ENCODE measurements at regions not wholly inside any gene's neighbourhood (a gene's known extent, or its start where the extent isn't known, plus 50 kb on each side); places are given as distances from the start of the nearest gene placed in this dataset.
A peak's percentile ranks its signal among the peaks of the same experiment; 100 is the strongest.

- no peak for ATAC-seq (ENCODE audit: insufficient read depth, low FRiP score)
- H3K9ac ChIP-seq (ENCODE audit: insufficient read depth in 1 of 2, low read length in 2 of 2), result no peak overlapping the region
- no peaks in the 10 kb centered on the region for H3K36me3 ChIP-seq (ENCODE audit: control insufficient read depth in 4 of 4, insufficient read depth in 4 of 4, low read length in 4 of 4)
- H3K27me3 ChIP-seq (ENCODE audit: control insufficient read depth in 3 of 3, insufficient read depth in 3 of 3, low read length in 2 of 3), result no peaks in the 10 kb centered on the region
- H3K4me3 ChIP-seq, result no peak overlapping the region
- no peak for TF ChIP-seq CTCF (IDR thresholded peaks at IDR 0.05; ENCODE audit: control extremely low read depth, extremely low read depth)
- no peak overlapping the region for H3K27ac ChIP-seq (ENCODE audit: low read depth in 1 of 2, low read length in 1 of 2)
- no peaks in the 10 kb centered on the region for H3K9me3 ChIP-seq (ENCODE audit: control insufficient read depth in 4 of 4, insufficient read depth in 3 of 4, low read length in 3 of 4)
- WGBS, 2 donors, result 49 to 56% methylated on average over 5 of the region's 5 CpGs
- DNase-seq, result peak in 1 of 3 donors; percentile 2
- H3K4me1 ChIP-seq (ENCODE audit: control insufficient read depth in 5 of 5, insufficient read depth in 5 of 5, low read length in 5 of 5), result peaks cover 0 to 3% (median 0%) of the 10 kb centered on the region in 5 donors
Observed at GRCh38 chr4:83830138-83830888, 294.4 kb downstream of the GPAT3 start.

- Histone ChIP-seq H3K9me3 (ENCODE audit: control insufficient read depth in 4 of 4, insufficient read depth in 3 of 4, low read length in 3 of 4) (no peaks in the 10 kb centered on the region), H3K4me3 (no peak overlapping the region), H3K27ac (ENCODE audit: low read depth in 1 of 2, low read length in 1 of 2) (no peak overlapping the region), H3K4me1 (ENCODE audit: control insufficient read depth in 5 of 5, insufficient read depth in 5 of 5, low read length in 5 of 5) (peaks cover 0 to 3% (median 0%) of the 10 kb centered on the region in 5 donors), H3K9ac (ENCODE audit: insufficient read depth in 1 of 2, low read length in 2 of 2) (no peak overlapping the region), H3K36me3 (ENCODE audit: control insufficient read depth in 4 of 4, insufficient read depth in 4 of 4, low read length in 4 of 4) (no peaks in the 10 kb centered on the region), H3K27me3 (ENCODE audit: control insufficient read depth in 3 of 3, insufficient read depth in 3 of 3, low read length in 2 of 3) (no peaks in the 10 kb centered on the region)
- DNase-seq, result no peak
- no peak for ATAC-seq (ENCODE audit: insufficient read depth, low FRiP score)
- 62 to 71% methylated on average over 2 of the region's 2 CpGs for WGBS, 2 donors
- TF ChIP-seq CTCF (IDR thresholded peaks at IDR 0.05; ENCODE audit: control extremely low read depth, extremely low read depth), result no peak
Observed at GRCh38 chr4:83828601-83829000, 292.7 kb downstream of the GPAT3 start.

- no peak for DNase-seq
- no peaks in the 10 kb centered on the region for H3K27me3 ChIP-seq (ENCODE audit: control insufficient read depth in 3 of 3, insufficient read depth in 3 of 3, low read length in 2 of 3)
- H3K4me1 ChIP-seq (ENCODE audit: control insufficient read depth in 5 of 5, insufficient read depth in 5 of 5, low read length in 5 of 5), result no peaks in the 10 kb centered on the region
- peaks cover 0 to 3% (median 0%) of the 10 kb centered on the region in 4 donors for H3K9me3 ChIP-seq (ENCODE audit: control insufficient read depth in 4 of 4, insufficient read depth in 3 of 4, low read length in 3 of 4)
- H3K4me3 ChIP-seq, result no peak overlapping the region
- no peak overlapping the region for H3K9ac ChIP-seq (ENCODE audit: insufficient read depth in 1 of 2, low read length in 2 of 2)
- no peak for TF ChIP-seq CTCF (IDR thresholded peaks at IDR 0.05; ENCODE audit: control extremely low read depth, extremely low read depth)
- no peaks in the 10 kb centered on the region for H3K36me3 ChIP-seq (ENCODE audit: control insufficient read depth in 4 of 4, insufficient read depth in 4 of 4, low read length in 4 of 4)
- no peak overlapping the region for H3K27ac ChIP-seq (ENCODE audit: low read depth in 1 of 2, low read length in 1 of 2)
- ATAC-seq (ENCODE audit: insufficient read depth, low FRiP score), result no peak
Observed at GRCh38 chr4:83821493-83821892, 285.6 kb downstream of the GPAT3 start.

- 79 to 93% methylated on average over 1 of the region's 1 CpG for WGBS, 2 donors
Observed at GRCh38 chr4:83819582-83819981, 283.7 kb downstream of the GPAT3 start.

More at GRCh38 chr4:83819582-83819981, 283.7 kb downstream of the GPAT3 start:
- ATAC-seq (ENCODE audit: insufficient read depth, low FRiP score) (no peak), DNase-seq (no peak)
- Histone ChIP-seq H3K36me3 (ENCODE audit: control insufficient read depth in 4 of 4, insufficient read depth in 4 of 4, low read length in 4 of 4) (no peaks in the 10 kb centered on the region), H3K4me3 (no peak overlapping the region), H3K9me3 (ENCODE audit: control insufficient read depth in 4 of 4, insufficient read depth in 3 of 4, low read length in 3 of 4) (peaks cover 0 to 3% (median 0%) of the 10 kb centered on the region in 4 donors), H3K9ac (ENCODE audit: insufficient read depth in 1 of 2, low read length in 2 of 2) (no peak overlapping the region), H3K27ac (ENCODE audit: low read depth in 1 of 2, low read length in 1 of 2) (no peak overlapping the region), H3K4me1 (ENCODE audit: control insufficient read depth in 5 of 5, insufficient read depth in 5 of 5, low read length in 5 of 5) (no peaks in the 10 kb centered on the region), H3K27me3 (ENCODE audit: control insufficient read depth in 3 of 3, insufficient read depth in 3 of 3, low read length in 2 of 3) (no peaks in the 10 kb centered on the region)
- no peak for TF ChIP-seq CTCF (IDR thresholded peaks at IDR 0.05; ENCODE audit: control extremely low read depth, extremely low read depth)

Data from lung (tissue), 11 donors.